Panc1 (cell line): ENCODE measurements at regions not wholly inside any gene's neighbourhood (a gene's known extent, or its start where the extent isn't known, plus 50 kb on each side); places are given as distances from the start of the nearest gene placed in this dataset.

Source experiments
- POLR2AphosphoS5 ChIP-seq: IDR thresholded peaks from 2 replicates; pipeline ENCODE4 v1.6.1; 2012; ENCODE audit warnings: mild to moderate bottlenecking, low read depth, low read length, moderate library complexity
- SIN3A ChIP-seq: IDR thresholded peaks from 2 replicates; pipeline ENCODE4 v1.6.1; 2012; ENCODE audit warnings: low read depth, mild to moderate bottlenecking, low read length, moderate library complexity, borderline replicate concordance; ENCODE audit not compliant: insufficient read depth
- TF ChIP-seq, protein P1 (sequence below): fragments of 450-650 bp; IDR thresholded peaks from 2 replicates; pipeline ENCODE4 v1.5.1; 2017; ENCODE audit warnings: mild to moderate bottlenecking
- TF ChIP-seq, protein P2 (sequence below), 2 experiments: IDR thresholded peaks; 2 replicates each; pipeline ENCODE4 v1.6.1; 2011 to 2012; ENCODE audit warnings: low read depth in 2 of 2, control low read depth in 1 of 2, low read length in 1 of 2, mild to moderate bottlenecking in 1 of 2, moderate library complexity in 1 of 2; ENCODE audit not compliant: insufficient read depth in 1 of 2

GRCh38 chr10:8969853-8970252 lies 915.4 kb downstream of the GATA3 start:
- TF ChIP-seq, protein P1, sequence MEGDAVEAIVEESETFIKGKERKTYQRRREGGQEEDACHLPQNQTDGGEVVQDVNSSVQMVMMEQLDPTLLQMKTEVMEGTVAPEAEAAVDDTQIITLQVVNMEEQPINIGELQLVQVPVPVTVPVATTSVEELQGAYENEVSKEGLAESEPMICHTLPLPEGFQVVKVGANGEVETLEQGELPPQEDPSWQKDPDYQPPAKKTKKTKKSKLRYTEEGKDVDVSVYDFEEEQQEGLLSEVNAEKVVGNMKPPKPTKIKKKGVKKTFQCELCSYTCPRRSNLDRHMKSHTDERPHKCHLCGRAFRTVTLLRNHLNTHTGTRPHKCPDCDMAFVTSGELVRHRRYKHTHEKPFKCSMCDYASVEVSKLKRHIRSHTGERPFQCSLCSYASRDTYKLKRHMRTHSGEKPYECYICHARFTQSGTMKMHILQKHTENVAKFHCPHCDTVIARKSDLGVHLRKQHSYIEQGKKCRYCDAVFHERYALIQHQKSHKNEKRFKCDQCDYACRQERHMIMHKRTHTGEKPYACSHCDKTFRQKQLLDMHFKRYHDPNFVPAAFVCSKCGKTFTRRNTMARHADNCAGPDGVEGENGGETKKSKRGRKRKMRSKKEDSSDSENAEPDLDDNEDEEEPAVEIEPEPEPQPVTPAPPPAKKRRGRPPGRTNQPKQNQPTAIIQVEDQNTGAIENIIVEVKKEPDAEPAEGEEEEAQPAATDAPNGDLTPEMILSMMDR, result no peak
- TF ChIP-seq POLR2AphosphoS5 (no peak), SIN3A (no peak)
- TF ChIP-seq, protein P2, sequence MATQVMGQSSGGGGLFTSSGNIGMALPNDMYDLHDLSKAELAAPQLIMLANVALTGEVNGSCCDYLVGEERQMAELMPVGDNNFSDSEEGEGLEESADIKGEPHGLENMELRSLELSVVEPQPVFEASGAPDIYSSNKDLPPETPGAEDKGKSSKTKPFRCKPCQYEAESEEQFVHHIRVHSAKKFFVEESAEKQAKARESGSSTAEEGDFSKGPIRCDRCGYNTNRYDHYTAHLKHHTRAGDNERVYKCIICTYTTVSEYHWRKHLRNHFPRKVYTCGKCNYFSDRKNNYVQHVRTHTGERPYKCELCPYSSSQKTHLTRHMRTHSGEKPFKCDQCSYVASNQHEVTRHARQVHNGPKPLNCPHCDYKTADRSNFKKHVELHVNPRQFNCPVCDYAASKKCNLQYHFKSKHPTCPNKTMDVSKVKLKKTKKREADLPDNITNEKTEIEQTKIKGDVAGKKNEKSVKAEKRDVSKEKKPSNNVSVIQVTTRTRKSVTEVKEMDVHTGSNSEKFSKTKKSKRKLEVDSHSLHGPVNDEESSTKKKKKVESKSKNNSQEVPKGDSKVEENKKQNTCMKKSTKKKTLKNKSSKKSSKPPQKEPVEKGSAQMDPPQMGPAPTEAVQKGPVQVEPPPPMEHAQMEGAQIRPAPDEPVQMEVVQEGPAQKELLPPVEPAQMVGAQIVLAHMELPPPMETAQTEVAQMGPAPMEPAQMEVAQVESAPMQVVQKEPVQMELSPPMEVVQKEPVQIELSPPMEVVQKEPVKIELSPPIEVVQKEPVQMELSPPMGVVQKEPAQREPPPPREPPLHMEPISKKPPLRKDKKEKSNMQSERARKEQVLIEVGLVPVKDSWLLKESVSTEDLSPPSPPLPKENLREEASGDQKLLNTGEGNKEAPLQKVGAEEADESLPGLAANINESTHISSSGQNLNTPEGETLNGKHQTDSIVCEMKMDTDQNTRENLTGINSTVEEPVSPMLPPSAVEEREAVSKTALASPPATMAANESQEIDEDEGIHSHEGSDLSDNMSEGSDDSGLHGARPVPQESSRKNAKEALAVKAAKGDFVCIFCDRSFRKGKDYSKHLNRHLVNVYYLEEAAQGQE (IDR thresholded peaks at IDR 0.05; ENCODE audit: insufficient read depth in 1 of 2, low read depth in 2 of 2, low read length in 1 of 2), result no peak
